Muscle layer of duodenum (tissue), 2 donors: ENCODE measurements at regions not wholly inside any gene's neighbourhood (a gene's known extent, or its start where the extent isn't known, plus 50 kb on each side); places are given as distances from the start of the nearest gene placed in this dataset.

ENCODE experiments used
- H3K27ac ChIP-seq: one replicate; pipeline ENCODE4 v1.7.0; 2013; ENCODE audit warnings: mild to moderate bottlenecking, low read length
- H3K27me3 ChIP-seq: one replicate; pipeline ENCODE4 v1.7.0; 2013; ENCODE audit warnings: low read depth, mild to moderate bottlenecking, control low read depth, low read length
- H3K36me3 ChIP-seq, 2 donors: one replicate each; pipeline ENCODE4 v1.7.0; 2013; ENCODE audit warnings: low read length in 2 of 2, control low read depth in 1 of 2, mild to moderate bottlenecking in 1 of 2; ENCODE audit not compliant: insufficient read depth in 2 of 2, control insufficient read depth in 1 of 2
- H3K4me1 ChIP-seq, 2 donors: one replicate each; pipeline ENCODE4 v1.7.0; 2013; ENCODE audit warnings: low read length in 2 of 2, mild to moderate bottlenecking in 2 of 2, control low read depth in 1 of 2, moderate library complexity in 1 of 2; ENCODE audit not compliant: insufficient read depth in 2 of 2, control insufficient read depth in 1 of 2
- H3K4me3 ChIP-seq, 2 donors: one replicate each; pipeline ENCODE4 v1.7.0; 2013; ENCODE audit warnings: low read length in 2 of 2, low read depth in 1 of 2, mild to moderate bottlenecking in 1 of 2
- H3K9me3 ChIP-seq, 2 donors: one replicate each; pipeline ENCODE4 v1.7.0; 2013; ENCODE audit warnings: low read length in 2 of 2, control low read depth in 1 of 2, mild to moderate bottlenecking in 1 of 2; ENCODE audit not compliant: control insufficient read depth in 1 of 2
- donor health status: healthy.

GRCh38 chr1:228684607-228685006, 50.7 kb upstream of the RHOU start:
- Histone ChIP-seq H3K9me3 (no peaks in the 10 kb centered on the region), H3K4me1 (no peaks in the 10 kb centered on the region), H3K36me3 (no peaks in the 10 kb centered on the region), H3K4me3 (no peak overlapping the region), H3K27ac (no peak overlapping the region), H3K27me3 (no peaks in the 10 kb centered on the region)

GRCh38 chr1:228685081-228685660, 50.1 kb upstream of the RHOU start:
- H3K36me3 ChIP-seq = no peaks in the 10 kb centered on the region
- H3K27ac ChIP-seq = no peak overlapping the region
- no peaks in the 10 kb centered on the region for H3K9me3 ChIP-seq
- H3K4me3 ChIP-seq = no peak overlapping the region
- H3K4me1 ChIP-seq = no peaks in the 10 kb centered on the region
- no peaks in the 10 kb centered on the region for H3K27me3 ChIP-seq
